ENCODE measurements at regions not wholly inside any gene's neighbourhood (a gene's known extent, or its start where the extent isn't known, plus 50 kb on each side); places are given as distances from the start of the nearest gene placed in this dataset.
"Not testable (repeated sequence)": the region's sequence is repeated elsewhere in the genome, so short reads cannot be mapped to it uniquely, and the experiment has no call there.

- H3K4me2 ChIP-seq (ENCODE audit: low read length) = no peak overlapping the region
- no peaks in the 10 kb centered on the region for H3K36me3 ChIP-seq (ENCODE audit: control insufficient read depth, insufficient read depth, low read length)
- H3K79me2 ChIP-seq = no peaks in the 10 kb centered on the region
- H3K4me1 ChIP-seq = no peaks in the 10 kb centered on the region
- H3K27ac ChIP-seq = no peak overlapping the region
- H3K9me3 ChIP-seq (ENCODE audit: control insufficient read depth, low read length) = no peaks in the 10 kb centered on the region
- H3K27me3 ChIP-seq (ENCODE audit: control insufficient read depth, insufficient read depth, low read length) = no peaks in the 10 kb centered on the region
- no peak overlapping the region for H3K4me3 ChIP-seq (ENCODE audit: low read depth, low read length)
- no peak for TF ChIP-seq CTCF (IDR thresholded peaks at IDR 0.05)
- H2AFZ ChIP-seq = no peak overlapping the region
- H3K9ac ChIP-seq = no peak overlapping the region
Measured at GRCh38 chr1:157319567-157319966, 181.4 kb upstream of the ETV3 start.

GRCh38 chr1:157317229-157317628 is 179.0 kb upstream of the ETV3 start:
- H3K36me3 ChIP-seq (ENCODE audit: control insufficient read depth, insufficient read depth, low read length); H3K4me1 ChIP-seq; H3K27ac ChIP-seq; H3K27me3 ChIP-seq (ENCODE audit: control insufficient read depth, insufficient read depth, low read length); H3K79me2 ChIP-seq; H3K4me3 ChIP-seq (ENCODE audit: low read depth, low read length); H3K9ac ChIP-seq; H3K9me3 ChIP-seq (ENCODE audit: control insufficient read depth, low read length); H3K4me2 ChIP-seq (ENCODE audit: low read length); H2AFZ ChIP-seq: not testable (repeated sequence)

- Histone ChIP-seq H3K79me2 (no peaks in the 10 kb centered on the region), H3K9ac (no peak overlapping the region), H3K27me3 (ENCODE audit: control insufficient read depth, insufficient read depth, low read length) (no peaks in the 10 kb centered on the region), H2AFZ (no peak overlapping the region), H3K27ac (no peak overlapping the region), H3K4me3 (ENCODE audit: low read depth, low read length) (no peak overlapping the region), H3K36me3 (ENCODE audit: control insufficient read depth, insufficient read depth, low read length) (no peaks in the 10 kb centered on the region), H3K4me1 (no peaks in the 10 kb centered on the region), H3K9me3 (ENCODE audit: control insufficient read depth, low read length) (no peaks in the 10 kb centered on the region), H3K4me2 (ENCODE audit: low read length) (no peak overlapping the region)
- TF ChIP-seq CTCF (IDR thresholded peaks at IDR 0.05) = no peak
Measured at GRCh38 chr1:157315544-157315943, 177.3 kb upstream of the ETV3 start.

- Histone ChIP-seq H3K9me3 (ENCODE audit: control insufficient read depth, low read length) (no peaks in the 10 kb centered on the region), H3K27ac (no peak overlapping the region), H3K4me3 (ENCODE audit: low read depth, low read length) (no peak overlapping the region), H3K9ac (no peak overlapping the region), H2AFZ (no peak overlapping the region), H3K27me3 (ENCODE audit: control insufficient read depth, insufficient read depth, low read length) (no peaks in the 10 kb centered on the region), H3K36me3 (ENCODE audit: control insufficient read depth, insufficient read depth, low read length) (no peaks in the 10 kb centered on the region), H3K4me1 (no peaks in the 10 kb centered on the region), H3K4me2 (ENCODE audit: low read length) (no peak overlapping the region), H3K79me2 (no peaks in the 10 kb centered on the region)
- TF ChIP-seq CTCF (IDR thresholded peaks at IDR 0.05) = no peak
Measured at GRCh38 chr1:157314408-157314807, 176.2 kb upstream of the ETV3 start.

DNA sequence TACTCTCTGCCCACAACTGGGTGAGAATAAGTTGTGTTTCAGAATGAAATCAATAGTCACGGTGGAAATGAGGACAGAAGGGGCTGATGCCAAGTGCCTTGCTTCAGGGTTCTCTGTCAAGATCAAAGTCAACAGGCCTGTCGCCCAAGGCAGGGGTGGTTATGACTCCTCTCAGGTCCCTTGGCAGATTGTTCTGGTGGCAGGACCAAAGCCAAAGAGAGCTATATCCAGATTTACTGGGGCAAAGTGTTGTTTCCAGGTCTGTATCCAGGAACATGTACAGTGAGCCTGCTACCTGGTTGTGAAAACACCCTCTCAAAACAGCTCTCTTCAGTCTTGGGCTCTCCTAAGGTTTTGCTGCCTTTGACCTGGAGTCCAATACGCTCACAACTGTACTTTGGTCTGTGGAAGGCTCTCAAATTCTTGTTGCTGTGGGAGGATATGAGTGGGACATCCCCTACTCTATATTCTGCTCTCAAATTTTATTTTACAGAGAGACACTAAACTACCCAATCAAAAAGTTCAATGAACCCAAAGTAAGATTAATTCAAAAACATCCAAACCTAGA is 175.1 kb upstream of the ETV3 start:
- Histone ChIP-seq H3K9ac (no peak overlapping the region), H3K27me3 (ENCODE audit: control insufficient read depth, insufficient read depth, low read length) (no peaks in the 10 kb centered on the region), H2AFZ (no peak overlapping the region), H3K9me3 (ENCODE audit: control insufficient read depth, low read length) (no peaks in the 10 kb centered on the region), H3K4me2 (ENCODE audit: low read length) (no peak overlapping the region), H3K79me2 (no peaks in the 10 kb centered on the region), H3K4me3 (ENCODE audit: low read depth, low read length) (no peak overlapping the region), H3K27ac (no peak overlapping the region), H3K4me1 (no peaks in the 10 kb centered on the region), H3K36me3 (ENCODE audit: control insufficient read depth, insufficient read depth, low read length) (no peaks in the 10 kb centered on the region)
- no peak for TF ChIP-seq CTCF (IDR thresholded peaks at IDR 0.05)

All from parathyroid adenoma (tissue), 2 donors.